Body of pancreas (tissue), 4 donors: ENCODE measurements at regions not wholly inside any gene's neighbourhood (a gene's known extent, or its start where the extent isn't known, plus 50 kb on each side); places are given as distances from the start of the nearest gene placed in this dataset.

Source experiments
- POLR2A ChIP-seq, 3 donors: fragments of 450-650 bp; IDR thresholded peaks; one replicate each; pipeline ENCODE4 v1.6.1; 2016; ENCODE audit warnings: antibody characterized with exemption in 3 of 3, mild to moderate bottlenecking in 2 of 3
- TF ChIP-seq, protein P1 (sequence below), 7 experiments: fragments of 450-650 bp in 4 of 7; fragments of 200-600 bp in 3 of 7; sonication (generic) in 3 of 7; IDR thresholded peaks; one replicate each; pipeline ENCODE4 v1.5.1; 2016 to 2019; ENCODE audit warnings: antibody characterized with exemption in 7 of 7

DNA sequence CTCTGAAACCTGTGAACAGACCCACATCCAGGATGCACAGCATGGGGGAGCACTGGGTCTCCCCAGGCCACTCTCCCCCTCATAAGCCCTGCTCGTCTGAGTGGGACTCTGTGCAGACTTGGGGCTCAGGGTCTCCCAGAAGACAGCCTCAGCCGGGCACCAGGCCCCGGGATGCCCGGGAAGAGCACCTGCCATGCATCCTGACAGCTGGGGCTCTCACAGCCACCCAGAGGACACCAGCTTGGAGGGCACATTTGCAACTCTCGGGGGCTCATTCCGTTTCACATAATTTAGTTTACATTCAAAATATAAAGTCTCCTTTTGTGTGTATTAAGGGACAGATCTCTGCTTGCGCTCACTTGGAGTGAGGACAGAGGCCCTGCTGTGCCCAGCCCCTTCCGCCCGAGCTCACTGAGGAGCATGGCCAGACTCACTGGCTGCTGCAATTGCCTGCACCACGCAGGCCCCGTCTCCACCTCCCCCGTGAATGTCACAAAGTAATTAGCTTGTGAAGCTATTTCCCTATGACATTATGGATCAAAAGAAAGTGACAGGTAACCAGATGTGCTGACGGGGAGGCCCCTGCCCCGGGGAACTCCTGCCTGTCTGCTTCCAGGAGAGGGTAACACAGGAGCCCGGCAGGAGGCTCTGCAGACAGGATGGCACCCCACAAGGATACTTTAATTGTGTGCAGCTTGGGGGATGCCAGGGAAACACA lies 275.6 kb downstream of the BRD1 start:
- TF ChIP-seq, protein P1, sequence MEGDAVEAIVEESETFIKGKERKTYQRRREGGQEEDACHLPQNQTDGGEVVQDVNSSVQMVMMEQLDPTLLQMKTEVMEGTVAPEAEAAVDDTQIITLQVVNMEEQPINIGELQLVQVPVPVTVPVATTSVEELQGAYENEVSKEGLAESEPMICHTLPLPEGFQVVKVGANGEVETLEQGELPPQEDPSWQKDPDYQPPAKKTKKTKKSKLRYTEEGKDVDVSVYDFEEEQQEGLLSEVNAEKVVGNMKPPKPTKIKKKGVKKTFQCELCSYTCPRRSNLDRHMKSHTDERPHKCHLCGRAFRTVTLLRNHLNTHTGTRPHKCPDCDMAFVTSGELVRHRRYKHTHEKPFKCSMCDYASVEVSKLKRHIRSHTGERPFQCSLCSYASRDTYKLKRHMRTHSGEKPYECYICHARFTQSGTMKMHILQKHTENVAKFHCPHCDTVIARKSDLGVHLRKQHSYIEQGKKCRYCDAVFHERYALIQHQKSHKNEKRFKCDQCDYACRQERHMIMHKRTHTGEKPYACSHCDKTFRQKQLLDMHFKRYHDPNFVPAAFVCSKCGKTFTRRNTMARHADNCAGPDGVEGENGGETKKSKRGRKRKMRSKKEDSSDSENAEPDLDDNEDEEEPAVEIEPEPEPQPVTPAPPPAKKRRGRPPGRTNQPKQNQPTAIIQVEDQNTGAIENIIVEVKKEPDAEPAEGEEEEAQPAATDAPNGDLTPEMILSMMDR (IDR thresholded peaks at IDR 0.05), result no peak
- no peak for TF ChIP-seq POLR2A (IDR thresholded peaks at IDR 0.05)
